H9 (cell line): ENCODE measurements at regions not wholly inside any gene's neighbourhood (a gene's known extent, or its start where the extent isn't known, plus 50 kb on each side); places are given as distances from the start of the nearest gene placed in this dataset.

ENCODE experiments used
- DNase-seq: peaks from one replicate; pipeline ENCODE4 v3.0.0-alpha.2; 2017
- H2AFZ ChIP-seq: one replicate; pipeline ENCODE4 v1.6.1; 2013; ENCODE audit warnings: mild to moderate bottlenecking, low read length, control low read depth, moderate library complexity
- H2AK5ac ChIP-seq: 2 replicates; pipeline ENCODE4 v1.6.1; 2013; ENCODE audit warnings: low read length, control low read depth, mixed read lengths; ENCODE audit not compliant: insufficient read length
- H2BK120ac ChIP-seq: one replicate; pipeline ENCODE4 v1.6.1; 2013; ENCODE audit warnings: low read depth, mild to moderate bottlenecking, low read length, control low read depth, inconsistent platforms; ENCODE audit not compliant: poor library complexity, severe bottlenecking
- H2BK12ac ChIP-seq: 2 replicates; pipeline ENCODE4 v1.6.1; 2013; ENCODE audit warnings: low read length, control low read depth, mixed read lengths, low read depth; ENCODE audit not compliant: insufficient read length
- H2BK15ac ChIP-seq: 2 replicates; pipeline ENCODE4 v1.6.1; 2013; ENCODE audit warnings: low read depth, low read length, control low read depth
- H2BK20ac ChIP-seq: one replicate; pipeline ENCODE4 v1.6.1; 2013; ENCODE audit warnings: low read depth, mild to moderate bottlenecking, low read length, control low read depth, inconsistent platforms; ENCODE audit not compliant: poor library complexity, severe bottlenecking
- H2BK5ac ChIP-seq: 2 replicates; pipeline ENCODE4 v1.6.1; 2013; ENCODE audit warnings: low read length, control low read depth, mixed read lengths; ENCODE audit not compliant: insufficient read length
- H3K14ac ChIP-seq: 2 replicates; pipeline ENCODE4 v1.6.1; 2013; ENCODE audit warnings: low read length, control low read depth; ENCODE audit not compliant: insufficient read depth
- H3K18ac ChIP-seq: 2 replicates; pipeline ENCODE4 v1.6.1; 2013; ENCODE audit warnings: low read depth, mild to moderate bottlenecking, mixed read lengths, low read length, control low read depth; ENCODE audit not compliant: insufficient read length
- H3K23ac ChIP-seq: 2 replicates; pipeline ENCODE4 v1.6.1; 2013; ENCODE audit warnings: low read length, control low read depth, mixed read lengths, low read depth; ENCODE audit not compliant: insufficient read length
- H3K23me2 ChIP-seq: 2 replicates; pipeline ENCODE4 v1.6.1; 2013; ENCODE audit warnings: low read depth, mild to moderate bottlenecking, mixed read lengths, low read length, control low read depth; ENCODE audit not compliant: insufficient read length, poor library complexity, severe bottlenecking
- H3K27ac ChIP-seq: 2 replicates; pipeline ENCODE4 v1.5.1; 2013; ENCODE audit warnings: low read length, control low read depth, mixed read lengths, low read depth; ENCODE audit not compliant: insufficient read length
- H3K27me3 ChIP-seq: 2 replicates; pipeline ENCODE4 v1.6.1; 2013; ENCODE audit warnings: low read length, control low read depth, inconsistent platforms; ENCODE audit not compliant: insufficient read depth
- H3K4ac ChIP-seq: 2 replicates; pipeline ENCODE4 v1.6.1; 2013; ENCODE audit warnings: low read depth, mild to moderate bottlenecking, control low read depth, inconsistent platforms, low read length, moderate library complexity
- H3K4me1 ChIP-seq: 2 replicates; pipeline ENCODE4 v1.6.1; 2013; ENCODE audit warnings: low read length, control low read depth, inconsistent platforms; ENCODE audit not compliant: insufficient read depth
- H3K4me2 ChIP-seq: 2 replicates; pipeline ENCODE4 v1.6.1; 2013; ENCODE audit warnings: low read length, control low read depth, mixed read lengths; ENCODE audit not compliant: insufficient read length, insufficient read depth
- H3K56ac ChIP-seq: 2 replicates; pipeline ENCODE4 v1.6.1; 2013; ENCODE audit warnings: low read depth, mild to moderate bottlenecking, mixed read lengths, low read length, control low read depth; ENCODE audit not compliant: insufficient read length
- H3K79me1 ChIP-seq: 2 replicates; pipeline ENCODE4 v1.6.1; 2013; ENCODE audit warnings: low read depth, mild to moderate bottlenecking, moderate library complexity, low read length, control low read depth, inconsistent platforms; ENCODE audit not compliant: insufficient read depth, poor library complexity, severe bottlenecking
- H3K79me2 ChIP-seq: 2 replicates; pipeline ENCODE4 v1.6.1; 2013; ENCODE audit warnings: low read length, control low read depth, inconsistent platforms; ENCODE audit not compliant: insufficient read depth
- H3K9ac ChIP-seq: 2 replicates; pipeline ENCODE4 v1.6.1; 2013; ENCODE audit warnings: low read length, control low read depth, mixed read lengths; ENCODE audit not compliant: insufficient read length; ENCODE audit errors: extremely low read depth
- H3K9me3 ChIP-seq: one replicate; pipeline ENCODE4 v1.6.1; 2013; ENCODE audit warnings: low read depth, low read length, inconsistent platforms; ENCODE audit not compliant: control insufficient read depth
- H3T11ph ChIP-seq: one replicate; pipeline ENCODE4 v1.6.1; 2013; ENCODE audit warnings: mild to moderate bottlenecking, low read length, control low read depth, inconsistent platforms
- H4K20me1 ChIP-seq: one replicate; pipeline ENCODE4 v1.6.1; 2013; ENCODE audit not compliant: control insufficient read depth, insufficient read length, insufficient read depth
- H4K5ac ChIP-seq: 2 replicates; pipeline ENCODE4 v1.6.1; 2013; ENCODE audit warnings: low read depth, mild to moderate bottlenecking, mixed read lengths, low read length, control low read depth; ENCODE audit not compliant: insufficient read length
- H4K8ac ChIP-seq: replicated peaks from 2 replicates; pipeline ENCODE4 v1.6.1; 2013; ENCODE audit warnings: low read length, control low read depth, mixed read lengths, low read depth; ENCODE audit not compliant: insufficient read length
- H4K91ac ChIP-seq: 2 replicates; pipeline ENCODE4 v1.6.1; 2013; ENCODE audit warnings: low read depth, mild to moderate bottlenecking, moderate library complexity, mixed read lengths, low read length, control low read depth; ENCODE audit not compliant: insufficient read length
- H3K27ac Mint-ChIP-seq, 3 experiments: 2 replicates in 2 of 3; 3 replicates in 1 of 3; pipeline ENCODE4 v1.8.0; 2020 to 2021; ENCODE audit warnings: mixed read lengths in 3 of 3, mild to moderate bottlenecking in 1 of 3, moderate library complexity in 1 of 3
- H3K27me3 Mint-ChIP-seq: 2 replicates; pipeline ENCODE4 v1.8.0; 2021; ENCODE audit warnings: low read depth, mild to moderate bottlenecking, moderate library complexity, mixed read lengths
- H3K36me3 Mint-ChIP-seq, 3 experiments: 2 replicates in 2 of 3; 3 replicates in 1 of 3; pipeline ENCODE4 v1.8.0; 2020 to 2021; ENCODE audit warnings: low read depth in 3 of 3, mixed read lengths in 3 of 3; ENCODE audit not compliant: insufficient read depth in 1 of 3
- H3K4me1 Mint-ChIP-seq, 2 experiments: 2 replicates each; pipeline ENCODE4 v1.8.0; 2020; ENCODE audit warnings: mixed read lengths in 2 of 2
- H3K4me3 Mint-ChIP-seq, 2 experiments: 2 replicates in 1 of 2; 3 replicates in 1 of 2; pipeline ENCODE4 v1.8.0; 2020 to 2021; ENCODE audit warnings: mild to moderate bottlenecking in 2 of 2, mixed read lengths in 2 of 2, moderate library complexity in 1 of 2
- H3K9me3 Mint-ChIP-seq, 2 experiments: 2 replicates in 1 of 2; 3 replicates in 1 of 2; pipeline ENCODE4 v1.8.0; 2020; ENCODE audit warnings: mild to moderate bottlenecking in 2 of 2, mixed read lengths in 2 of 2, moderate library complexity in 1 of 2
- WGBS: extraction: QIAGEN DNeasy Blood & Tissue Kit; methylation state at CpG from one replicate; pipeline ENCODE4 v1.1.7; 2013; ENCODE audit warnings: missing lambda C conversion rate, low lambda C conversion rate, mixed read lengths; ENCODE audit not compliant: insufficient read length; ENCODE audit errors: extremely low coverage; 5-methylcytosine and 5-hydroxymethylcytosine counted together
- TF ChIP-seq, protein P1 (sequence below): fragments of 200-600 bp; sonication (generic); conservative IDR thresholded peaks from 3 replicates; pipeline ENCODE4 v1.8.0; 2021; ENCODE audit warnings: antibody characterized with exemption, mild to moderate bottlenecking

DNA sequence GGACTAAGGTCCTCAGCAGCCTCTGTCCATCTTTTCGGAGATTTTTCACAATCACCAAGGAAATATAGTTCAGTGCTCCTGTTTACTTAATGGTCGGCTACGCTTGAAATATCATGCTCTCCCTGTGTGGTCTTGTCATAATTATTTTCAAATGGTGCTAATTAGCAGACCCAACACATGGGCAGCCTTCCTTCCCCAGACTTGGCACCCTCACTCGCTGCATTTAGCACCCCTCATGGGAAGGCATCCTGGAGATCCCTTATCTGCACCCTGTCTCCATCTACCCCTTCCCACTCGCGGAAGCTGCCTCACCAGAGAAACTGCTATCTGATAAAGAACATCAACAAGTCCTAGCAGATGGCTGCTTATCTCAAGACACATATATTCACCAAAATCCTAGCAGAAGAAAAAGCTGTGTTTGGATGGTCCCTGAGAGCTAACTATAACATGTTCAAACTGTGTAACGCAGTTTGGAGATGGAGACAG lies 131.0 kb upstream of the ESR1 start:
- no peaks in the 10 kb centered on the region for H3K36me3 Mint-ChIP-seq
- H3K79me2 ChIP-seq: no peaks in the 10 kb centered on the region
- H2AK5ac ChIP-seq: no peak overlapping the region
- TF ChIP-seq, protein P1, sequence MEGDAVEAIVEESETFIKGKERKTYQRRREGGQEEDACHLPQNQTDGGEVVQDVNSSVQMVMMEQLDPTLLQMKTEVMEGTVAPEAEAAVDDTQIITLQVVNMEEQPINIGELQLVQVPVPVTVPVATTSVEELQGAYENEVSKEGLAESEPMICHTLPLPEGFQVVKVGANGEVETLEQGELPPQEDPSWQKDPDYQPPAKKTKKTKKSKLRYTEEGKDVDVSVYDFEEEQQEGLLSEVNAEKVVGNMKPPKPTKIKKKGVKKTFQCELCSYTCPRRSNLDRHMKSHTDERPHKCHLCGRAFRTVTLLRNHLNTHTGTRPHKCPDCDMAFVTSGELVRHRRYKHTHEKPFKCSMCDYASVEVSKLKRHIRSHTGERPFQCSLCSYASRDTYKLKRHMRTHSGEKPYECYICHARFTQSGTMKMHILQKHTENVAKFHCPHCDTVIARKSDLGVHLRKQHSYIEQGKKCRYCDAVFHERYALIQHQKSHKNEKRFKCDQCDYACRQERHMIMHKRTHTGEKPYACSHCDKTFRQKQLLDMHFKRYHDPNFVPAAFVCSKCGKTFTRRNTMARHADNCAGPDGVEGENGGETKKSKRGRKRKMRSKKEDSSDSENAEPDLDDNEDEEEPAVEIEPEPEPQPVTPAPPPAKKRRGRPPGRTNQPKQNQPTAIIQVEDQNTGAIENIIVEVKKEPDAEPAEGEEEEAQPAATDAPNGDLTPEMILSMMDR: no peak
- no peak overlapping the region for H3K27ac ChIP-seq
- no peaks in the 10 kb centered on the region for H4K20me1 ChIP-seq
- H3K4me2 ChIP-seq: no peak overlapping the region
- H2BK12ac ChIP-seq: no peak overlapping the region
- H3K9me3 Mint-ChIP-seq: no peaks in the 10 kb centered on the region
- H3K9ac ChIP-seq: no peak overlapping the region
- no peak overlapping the region for H3K18ac ChIP-seq
- H2BK15ac ChIP-seq: no peak overlapping the region
- H3K56ac ChIP-seq: no peak overlapping the region
- H3K4ac ChIP-seq: no peak overlapping the region
- WGBS: no CpG with 5 or more reads among the region's 7 CpGs
- no peak overlapping the region for H3K27ac Mint-ChIP-seq
- H3T11ph ChIP-seq: no peak overlapping the region
- no peak overlapping the region for H2BK20ac ChIP-seq
- H2BK120ac ChIP-seq: no peak overlapping the region
- peaks cover 0 to 2% of the 10 kb centered on the region in 2 experiments; a peak in 2 of 4 replicates for H3K4me1 Mint-ChIP-seq
- no peak overlapping the region for H3K14ac ChIP-seq
- H3K27me3 Mint-ChIP-seq: no peaks in the 10 kb centered on the region; the same call in 1 of the 2 replicates
- H3K9me3 ChIP-seq: no peaks in the 10 kb centered on the region
- H4K5ac ChIP-seq: no peak overlapping the region
- no peak overlapping the region for H4K91ac ChIP-seq
- no peak overlapping the region for H3K4me3 Mint-ChIP-seq
- H2BK5ac ChIP-seq: no peak overlapping the region
- H3K4me1 ChIP-seq: no peaks in the 10 kb centered on the region
- no peak overlapping the region for H2AFZ ChIP-seq
- H4K8ac ChIP-seq: no peak overlapping the region
- DNase-seq: no peak
- H3K27me3 ChIP-seq: no peaks in the 10 kb centered on the region
- H3K23me2 ChIP-seq: no peaks in the 10 kb centered on the region
- H3K79me1 ChIP-seq: no peaks in the 10 kb centered on the region
- H3K23ac ChIP-seq: no peak overlapping the region
